GM12878 (cell line): ENCODE measurements at regions not wholly inside any gene's neighbourhood (a gene's known extent, or its start where the extent isn't known, plus 50 kb on each side); places are given as distances from the start of the nearest gene placed in this dataset.

Source experiments
- ATAC-seq: fragments of 200-7000 bp; cut with Tn5 transposase; 3 replicates; pipeline ENCODE4 v1.9.1; 2020; ENCODE audit warnings: mild to moderate bottlenecking, moderate library complexity
- BruUV-seq: library from RNA; stranded (reverse); fragments of 400-500 nt; replicated peaks from 2 replicates; lab custom pipeline; 2021; lab: Mats Ljungman, UMichigan
- CTCF ChIA-PET: fragments of 300-600 bp; sonication (Branson Sonifier 250); formaldehyde crosslinking; extraction: SDS; loops from one replicate; lab custom pipeline; 2021; ENCODE audit warnings: inconsistent platforms; lab: Yijun Ruan, JAX
- POLR2A ChIA-PET: fragments of 350-600 bp; formaldehyde crosslinking; extraction: SDS; loops from one replicate; lab custom pipeline; 2021; ENCODE audit warnings: inconsistent platforms; lab: Charles Lee
- RAD21 ChIA-PET: fragments of 300-600 bp; sonication (Branson Sonifier 250); formaldehyde crosslinking; loops from one replicate; lab custom pipeline; 2023; ENCODE audit warnings: antibody characterized with exemption; ENCODE audit not compliant: unreplicated experiment; lab: Charles Lee
- SMC1A ChIA-PET: fragments of 300-600 bp; sonication (Branson Sonifier 250); formaldehyde crosslinking; loops from one replicate; lab custom pipeline; 2023; ENCODE audit not compliant: unreplicated experiment, uncharacterized antibody; lab: Charles Lee
- DNase-seq: peaks from one replicate; pipeline ENCODE4 v3.0.0-alpha.2; 2011; ENCODE audit warnings: low read depth, low spot score
- FAIRE-seq: peaks from 3 replicates; lab custom pipeline; 2011; peaks lifted over from hg19 to GRCh38; lab: Jason Lieb, UNC
- H2AFZ ChIP-seq: 2 replicates; pipeline ENCODE4 v1.6.0; 2011; ENCODE audit warnings: low read depth, low read length, control low read depth; ENCODE audit not compliant: control insufficient read depth
- H3K27ac ChIP-seq: 2 replicates; pipeline ENCODE4 v1.5.1; 2011; ENCODE audit warnings: control low read depth; ENCODE audit not compliant: control insufficient read depth, insufficient read depth
- H3K27me3 ChIP-seq, 2 experiments: replicated peaks in 1 of 2; 2 replicates each; pipeline versions ENCODE4 v1.6.0 to v1.6.1; 2011; ENCODE audit warnings: low read length in 1 of 2; ENCODE audit not compliant: control insufficient read depth in 2 of 2, insufficient read depth in 2 of 2
- H3K36me3 ChIP-seq, 2 experiments: 2 replicates each; pipeline ENCODE4 v1.5.1; 2011; ENCODE audit warnings: low read length in 1 of 2; ENCODE audit not compliant: control insufficient read depth in 2 of 2, insufficient read depth in 2 of 2
- H3K4me1 ChIP-seq: 2 replicates; pipeline ENCODE4 v1.6.1; 2011; ENCODE audit warnings: mild to moderate bottlenecking, low read length, moderate library complexity, mixed read lengths; ENCODE audit not compliant: control insufficient read depth, insufficient read depth
- H3K4me2 ChIP-seq: 2 replicates; pipeline ENCODE4 v1.6.0; 2011; ENCODE audit warnings: control low read depth; ENCODE audit not compliant: control insufficient read depth, insufficient read depth
- H3K4me3 ChIP-seq: fragments of 200-600 bp; sonication (generic); 2 replicates; pipeline ENCODE4 v1.5.1; 2016
- H3K79me2 ChIP-seq: 2 replicates; pipeline ENCODE4 v1.6.0; 2011; ENCODE audit warnings: low read length; ENCODE audit not compliant: control insufficient read depth, insufficient read depth
- H3K9ac ChIP-seq: 2 replicates; pipeline ENCODE4 v1.8.0; 2011; ENCODE audit warnings: low read length, control low read depth, mixed read lengths; ENCODE audit not compliant: control insufficient read depth, insufficient read depth
- H3K9me3 ChIP-seq: replicated peaks from 3 replicates; pipeline ENCODE4 v1.5.1; 2011; ENCODE audit warnings: mild to moderate bottlenecking, low read length; ENCODE audit not compliant: control insufficient read depth, insufficient read depth
- H4K20me1 ChIP-seq: 2 replicates; pipeline ENCODE4 v1.6.0; 2011; ENCODE audit not compliant: control insufficient read depth, insufficient read depth
- BMI1 ChIP-seq: fragments of 450-650 bp; IDR thresholded peaks from 2 replicates; pipeline ENCODE4 v1.6.1; 2016; ENCODE audit warnings: mild to moderate bottlenecking, moderate library complexity, borderline replicate concordance
- CHD4 ChIP-seq: fragments of 200-600 bp; sonication (generic); IDR thresholded peaks from 2 replicates; pipeline ENCODE4 v1.6.1; 2016; ENCODE audit warnings: mild to moderate bottlenecking
- CREM ChIP-seq: IDR thresholded peaks from 2 replicates; pipeline ENCODE4 v1.6.1; 2014; ENCODE audit warnings: antibody characterized with exemption, low read depth
- NFYA ChIP-seq: IDR thresholded peaks from 2 replicates; pipeline ENCODE4 v1.6.1; 2011; ENCODE audit warnings: low read depth, mild to moderate bottlenecking, low read length, improper control_type of control experiment, borderline replicate concordance
- ZNF24 ChIP-seq: fragments of 450-650 bp; IDR thresholded peaks from 2 replicates; pipeline ENCODE4 v1.6.1; 2017; ENCODE audit warnings: antibody characterized with exemption, mild to moderate bottlenecking
- WGBS: methylation state at CpG from one replicate; pipeline ENCODE4 v1.1.6; 2016; ENCODE audit warnings: low lambda C conversion rate; ENCODE audit not compliant: insufficient replicate concordance, insufficient coverage; ENCODE audit errors: missing lambda C conversion rate; 5-methylcytosine and 5-hydroxymethylcytosine counted together
- in situ Hi-C: fragments of 300-500 bp; cut with MboI; formaldehyde crosslinking; loops from 9 replicates; pipeline ENCODE4 v1.14.3; 2018; ENCODE audit warnings: mixed read lengths
- intact Hi-C: fragments of 100-400 bp; cut with micrococcal nuclease; formaldehyde crosslinking; loops from one replicate; pipeline ENCODE4 v1.14.2; 2022; ENCODE audit not compliant: unreplicated experiment
- TF ChIP-seq, protein P1 (sequence below): fragments of 450-650 bp; formaldehyde crosslinking; IDR thresholded peaks from 2 replicates; pipeline ENCODE4 v1.4.0; 2022; ENCODE audit warnings: mild to moderate bottlenecking, moderate library complexity
- TF ChIP-seq, protein P2 (sequence below): fragments of 450-650 bp; conservative IDR thresholded peaks from 2 replicates; pipeline ENCODE4 v1.6.1; 2017; ENCODE audit warnings: mild to moderate bottlenecking, moderate library complexity
- TF ChIP-seq, protein P3 (sequence below): IDR thresholded peaks from 2 replicates; pipeline ENCODE4 v1.6.1; 2011; ENCODE audit warnings: mild to moderate bottlenecking, low read depth, low read length, moderate library complexity; ENCODE audit not compliant: insufficient replicate concordance
- TF ChIP-seq, protein P4 (sequence below): fragments of 450-650 bp; IDR thresholded peaks from 2 replicates; pipeline ENCODE4 v1.6.1; 2018; ENCODE audit warnings: borderline replicate concordance, mild to moderate bottlenecking; ENCODE audit not compliant: partially characterized antibody
- TF ChIP-seq, protein P5 (sequence below): fragments of 450-650 bp; IDR thresholded peaks from 2 replicates; pipeline ENCODE4 v1.6.1; 2017; ENCODE audit warnings: low read depth, mild to moderate bottlenecking, moderate library complexity

DNA sequence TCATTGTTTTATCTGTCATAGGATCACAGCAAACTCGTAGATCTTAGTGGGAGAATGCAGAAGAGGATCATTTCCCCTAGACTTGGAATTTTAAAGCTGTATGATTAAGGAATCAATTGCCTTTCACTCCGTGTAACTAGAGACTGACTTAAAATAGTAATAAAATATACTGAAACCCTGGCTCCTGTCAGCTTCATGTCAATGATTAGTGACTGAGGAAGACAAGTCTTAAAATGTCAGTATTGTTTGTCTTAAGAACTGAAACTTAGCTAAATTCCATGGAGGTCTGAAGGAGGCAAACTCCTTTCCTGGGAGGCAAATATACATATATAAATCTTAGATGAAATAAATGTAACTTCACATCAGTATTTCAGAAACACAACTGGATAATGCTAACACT lies 1016.7 kb upstream of the PCDH10 start:
- CTCF ChIA-PET: interaction anchor here (1.1 kb wide), 1 partner anchor 10 kb away, joined by 3 read pairs; no protein-coding TSS in a partner anchor
- in situ Hi-C loops: no loop called here
- Histone ChIP-seq H3K27ac (no peak overlapping the region), H3K4me1 (no peaks in the 10 kb centered on the region), H3K27me3 (no peaks in the 10 kb centered on the region), H2AFZ (no peak overlapping the region), H4K20me1 (no peaks in the 10 kb centered on the region), H3K79me2 (no peaks in the 10 kb centered on the region), H3K9ac (no peak overlapping the region), H3K4me2 (no peak overlapping the region), H3K9me3 (no peaks in the 10 kb centered on the region), H3K36me3 (no peaks in the 10 kb centered on the region), H3K4me3 (no peak overlapping the region)
- FAIRE-seq (no peak), DNase-seq (no peak), ATAC-seq (no peak)
- no TSS peak for BruUV-seq
- RAD21 ChIA-PET: no interaction called here
- POLR2A ChIA-PET: no interaction called here
- TF ChIP-seq, protein P1, sequence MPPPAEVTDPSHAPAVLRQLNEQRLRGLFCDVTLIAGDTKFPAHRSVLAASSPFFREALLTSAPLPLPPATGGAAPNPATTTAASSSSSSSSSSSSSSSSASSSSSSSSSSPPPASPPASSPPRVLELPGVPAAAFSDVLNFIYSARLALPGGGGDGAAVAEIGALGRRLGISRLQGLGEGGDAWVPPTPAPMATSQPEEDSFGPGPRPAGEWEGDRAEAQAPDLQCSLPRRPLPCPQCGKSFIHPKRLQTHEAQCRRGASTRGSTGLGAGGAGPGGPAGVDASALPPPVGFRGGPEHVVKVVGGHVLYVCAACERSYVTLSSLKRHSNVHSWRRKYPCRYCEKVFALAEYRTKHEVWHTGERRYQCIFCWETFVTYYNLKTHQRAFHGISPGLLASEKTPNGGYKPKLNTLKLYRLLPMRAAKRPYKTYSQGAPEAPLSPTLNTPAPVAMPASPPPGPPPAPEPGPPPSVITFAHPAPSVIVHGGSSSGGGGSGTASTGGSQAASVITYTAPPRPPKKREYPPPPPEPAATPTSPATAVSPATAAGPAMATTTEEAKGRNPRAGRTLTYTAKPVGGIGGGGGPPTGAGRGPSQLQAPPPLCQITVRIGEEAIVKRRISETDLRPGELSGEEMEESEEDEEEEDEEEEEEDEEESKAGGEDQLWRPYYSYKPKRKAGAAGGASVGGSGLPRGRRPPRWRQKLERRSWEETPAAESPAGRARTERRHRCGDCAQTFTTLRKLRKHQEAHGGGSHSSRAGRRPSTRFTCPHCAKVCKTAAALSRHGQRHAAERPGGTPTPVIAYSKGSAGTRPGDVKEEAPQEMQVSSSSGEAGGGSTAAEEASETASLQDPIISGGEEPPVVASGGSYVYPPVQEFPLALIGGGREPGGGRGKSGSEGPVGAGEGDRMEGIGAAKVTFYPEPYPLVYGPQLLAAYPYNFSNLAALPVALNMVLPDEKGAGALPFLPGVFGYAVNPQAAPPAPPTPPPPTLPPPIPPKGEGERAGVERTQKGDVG (CRISPR knock-in tag): no peak
- TF ChIP-seq, protein P2, sequence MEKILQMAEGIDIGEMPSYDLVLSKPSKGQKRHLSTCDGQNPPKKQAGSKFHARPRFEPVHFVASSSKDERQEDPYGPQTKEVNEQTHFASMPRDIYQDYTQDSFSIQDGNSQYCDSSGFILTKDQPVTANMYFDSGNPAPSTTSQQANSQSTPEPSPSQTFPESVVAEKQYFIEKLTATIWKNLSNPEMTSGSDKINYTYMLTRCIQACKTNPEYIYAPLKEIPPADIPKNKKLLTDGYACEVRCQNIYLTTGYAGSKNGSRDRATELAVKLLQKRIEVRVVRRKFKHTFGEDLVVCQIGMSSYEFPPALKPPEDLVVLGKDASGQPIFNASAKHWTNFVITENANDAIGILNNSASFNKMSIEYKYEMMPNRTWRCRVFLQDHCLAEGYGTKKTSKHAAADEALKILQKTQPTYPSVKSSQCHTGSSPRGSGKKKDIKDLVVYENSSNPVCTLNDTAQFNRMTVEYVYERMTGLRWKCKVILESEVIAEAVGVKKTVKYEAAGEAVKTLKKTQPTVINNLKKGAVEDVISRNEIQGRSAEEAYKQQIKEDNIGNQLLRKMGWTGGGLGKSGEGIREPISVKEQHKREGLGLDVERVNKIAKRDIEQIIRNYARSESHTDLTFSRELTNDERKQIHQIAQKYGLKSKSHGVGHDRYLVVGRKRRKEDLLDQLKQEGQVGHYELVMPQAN: no peak
- TF ChIP-seq ZNF24: no peak
- TF ChIP-seq, protein P3, sequence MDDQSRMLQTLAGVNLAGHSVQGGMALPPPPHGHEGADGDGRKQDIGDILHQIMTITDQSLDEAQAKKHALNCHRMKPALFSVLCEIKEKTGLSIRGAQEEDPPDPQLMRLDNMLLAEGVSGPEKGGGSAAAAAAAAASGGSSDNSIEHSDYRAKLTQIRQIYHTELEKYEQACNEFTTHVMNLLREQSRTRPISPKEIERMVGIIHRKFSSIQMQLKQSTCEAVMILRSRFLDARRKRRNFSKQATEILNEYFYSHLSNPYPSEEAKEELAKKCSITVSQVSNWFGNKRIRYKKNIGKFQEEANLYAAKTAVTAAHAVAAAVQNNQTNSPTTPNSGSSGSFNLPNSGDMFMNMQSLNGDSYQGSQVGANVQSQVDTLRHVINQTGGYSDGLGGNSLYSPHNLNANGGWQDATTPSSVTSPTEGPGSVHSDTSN: no peak
- TF ChIP-seq, protein P4, sequence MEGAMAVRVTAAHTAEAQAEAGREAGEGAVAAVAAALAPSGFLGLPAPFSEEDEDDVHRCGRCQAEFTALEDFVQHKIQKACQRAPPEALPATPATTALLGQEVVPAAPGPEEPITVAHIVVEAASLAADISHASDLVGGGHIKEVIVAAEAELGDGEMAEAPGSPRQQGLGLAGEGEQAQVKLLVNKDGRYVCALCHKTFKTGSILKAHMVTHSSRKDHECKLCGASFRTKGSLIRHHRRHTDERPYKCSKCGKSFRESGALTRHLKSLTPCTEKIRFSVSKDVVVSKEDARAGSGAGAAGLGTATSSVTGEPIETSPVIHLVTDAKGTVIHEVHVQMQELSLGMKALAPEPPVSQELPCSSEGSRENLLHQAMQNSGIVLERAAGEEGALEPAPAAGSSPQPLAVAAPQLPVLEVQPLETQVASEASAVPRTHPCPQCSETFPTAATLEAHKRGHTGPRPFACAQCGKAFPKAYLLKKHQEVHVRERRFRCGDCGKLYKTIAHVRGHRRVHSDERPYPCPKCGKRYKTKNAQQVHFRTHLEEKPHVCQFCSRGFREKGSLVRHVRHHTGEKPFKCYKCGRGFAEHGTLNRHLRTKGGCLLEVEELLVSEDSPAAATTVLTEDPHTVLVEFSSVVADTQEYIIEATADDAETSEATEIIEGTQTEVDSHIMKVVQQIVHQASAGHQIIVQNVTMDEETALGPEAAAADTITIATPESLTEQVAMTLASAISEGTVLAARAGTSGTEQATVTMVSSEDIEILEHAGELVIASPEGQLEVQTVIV: no peak
- no peak for TF ChIP-seq NFYA
- TF ChIP-seq, protein P5, sequence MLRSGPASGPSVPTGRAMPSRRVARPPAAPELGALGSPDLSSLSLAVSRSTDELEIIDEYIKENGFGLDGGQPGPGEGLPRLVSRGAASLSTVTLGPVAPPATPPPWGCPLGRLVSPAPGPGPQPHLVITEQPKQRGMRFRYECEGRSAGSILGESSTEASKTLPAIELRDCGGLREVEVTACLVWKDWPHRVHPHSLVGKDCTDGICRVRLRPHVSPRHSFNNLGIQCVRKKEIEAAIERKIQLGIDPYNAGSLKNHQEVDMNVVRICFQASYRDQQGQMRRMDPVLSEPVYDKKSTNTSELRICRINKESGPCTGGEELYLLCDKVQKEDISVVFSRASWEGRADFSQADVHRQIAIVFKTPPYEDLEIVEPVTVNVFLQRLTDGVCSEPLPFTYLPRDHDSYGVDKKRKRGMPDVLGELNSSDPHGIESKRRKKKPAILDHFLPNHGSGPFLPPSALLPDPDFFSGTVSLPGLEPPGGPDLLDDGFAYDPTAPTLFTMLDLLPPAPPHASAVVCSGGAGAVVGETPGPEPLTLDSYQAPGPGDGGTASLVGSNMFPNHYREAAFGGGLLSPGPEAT: no peak
- TF ChIP-seq CHD4: no peak
- TF ChIP-seq CREM: no peak
- no peak for TF ChIP-seq BMI1
- intact Hi-C loops: no loop called here
- whole genome bisulfite sequencing: 0% methylated on average over 2 of the region's 2 CpGs
- SMC1A ChIA-PET: no interaction called here
